IPS DF 4.7 (cell line): ENCODE measurements at regions not wholly inside any gene's neighbourhood (a gene's known extent, or its start where the extent isn't known, plus 50 kb on each side); places are given as distances from the start of the nearest gene placed in this dataset.
A peak's percentile ranks its signal among the peaks of the same experiment; 100 is the strongest.
"Not testable (repeated sequence)": the region's sequence is repeated elsewhere in the genome, so short reads cannot be mapped to it uniquely, and the experiment has no call there.

ENCODE experiments used
- DNase-seq: peaks from one replicate; pipeline ENCODE4 v3.0.0-alpha.2; 2013; ENCODE audit warnings: low spot score; ENCODE audit errors: extremely low read depth

GRCh38 chr6:10180138-10181074, 234.5 kb downstream of the TFAP2A start:
- no peak for DNase-seq

GRCh38 chr6:10177704-10178103, 237.2 kb downstream of the TFAP2A start:
- DNase-seq: no peak

DNA sequence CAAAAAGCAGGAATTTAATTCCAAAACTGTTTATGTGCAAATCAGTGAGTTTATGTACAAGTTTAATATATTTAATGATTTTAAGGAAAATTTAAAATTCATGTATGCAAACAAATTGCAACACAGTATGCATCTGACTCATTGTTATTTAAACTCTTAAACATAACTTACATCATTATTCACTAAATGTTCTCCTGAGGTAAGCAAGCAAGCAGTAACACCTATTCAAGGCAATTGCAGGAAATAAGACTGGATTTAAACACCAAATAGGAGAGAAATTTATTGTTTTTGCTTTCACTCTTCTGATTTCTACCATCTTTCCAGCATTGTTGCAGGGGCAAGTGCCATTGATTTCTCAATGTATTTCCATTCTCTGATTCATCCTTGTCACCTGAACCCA, 239.5 kb downstream of the TFAP2A start:
- DNase-seq: no peak

DNA sequence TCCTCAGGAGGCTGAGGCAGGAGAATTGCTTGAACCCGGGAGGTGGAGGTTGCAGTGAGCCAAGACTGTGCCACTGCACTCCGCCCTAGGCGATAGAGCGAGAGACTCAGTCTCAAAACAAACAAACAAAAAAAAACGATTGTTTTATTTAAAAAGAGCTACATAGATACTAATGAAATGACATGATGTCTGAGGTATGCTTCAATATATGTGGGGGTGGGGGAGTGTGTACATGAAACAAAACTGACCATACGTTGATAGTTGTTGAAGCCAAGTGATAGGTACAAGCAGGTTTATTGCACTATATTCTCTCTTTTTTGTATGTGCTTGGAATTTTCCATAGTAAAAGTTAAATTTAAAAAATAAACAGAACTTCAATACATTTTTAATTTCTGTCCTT, 240.1 kb downstream of the TFAP2A start:
- DNase-seq: no peak

DNA sequence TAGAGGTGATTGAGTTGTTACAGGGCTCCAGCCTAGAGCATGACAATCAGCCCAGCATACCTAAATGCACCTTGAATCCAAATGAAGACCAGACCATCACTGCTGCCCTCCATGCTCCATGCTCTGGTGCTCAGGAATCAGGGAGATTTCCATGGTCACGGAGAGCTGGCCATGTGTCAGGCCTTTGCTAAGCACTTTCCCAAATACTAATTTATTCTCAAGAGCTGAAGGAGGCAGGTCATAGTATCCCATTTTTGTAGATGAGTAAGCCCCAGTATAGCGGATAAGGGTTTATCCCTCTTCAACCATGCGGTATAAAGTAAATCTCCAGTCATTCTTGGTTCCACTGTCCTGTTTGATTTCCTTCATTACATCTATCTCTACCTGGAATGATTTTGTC, 240.8 kb downstream of the TFAP2A start:
- no peak for DNase-seq

DNA sequence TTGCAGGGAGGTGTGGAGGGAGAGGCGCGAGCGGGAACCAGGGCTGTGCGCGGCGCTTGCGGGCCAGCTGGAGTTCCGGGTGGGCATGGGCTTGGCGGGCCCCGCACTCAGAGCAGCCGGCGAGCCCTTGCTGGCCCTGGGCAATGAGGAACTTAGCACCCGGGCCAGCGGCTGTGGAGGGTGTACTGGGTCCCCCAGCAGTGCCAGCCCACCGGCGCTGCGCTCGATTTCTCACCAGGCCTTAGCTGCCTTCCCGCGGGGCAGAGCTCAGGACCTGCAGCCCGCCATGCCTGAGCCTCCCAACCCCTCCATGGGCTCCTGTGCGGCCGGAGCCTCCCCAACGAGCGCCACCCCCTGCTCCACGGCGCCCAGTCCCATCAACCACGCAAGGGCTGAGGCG, 243.2 kb downstream of the TFAP2A start:
- DNase-seq: not testable (repeated sequence)

DNA sequence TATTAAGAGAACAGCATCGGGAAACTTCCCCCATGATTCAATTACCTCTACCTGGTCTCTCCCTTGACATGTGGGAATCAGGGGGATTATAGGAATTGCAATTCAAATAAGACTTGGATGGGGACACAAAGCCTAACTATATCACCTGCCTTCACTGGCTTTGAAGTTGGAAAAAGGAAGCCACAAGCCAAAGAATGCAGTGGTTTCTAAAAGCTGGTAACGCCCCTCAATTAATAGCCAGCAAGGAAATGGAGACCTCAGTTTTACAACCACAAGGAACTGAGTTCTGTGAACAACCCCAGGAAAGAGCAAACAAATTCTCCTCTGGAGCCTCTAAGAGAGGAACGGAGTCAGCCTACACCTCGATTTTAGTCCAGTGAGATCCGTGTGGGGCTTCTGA, 244.1 kb downstream of the TFAP2A start:
- no peak for DNase-seq

DNA sequence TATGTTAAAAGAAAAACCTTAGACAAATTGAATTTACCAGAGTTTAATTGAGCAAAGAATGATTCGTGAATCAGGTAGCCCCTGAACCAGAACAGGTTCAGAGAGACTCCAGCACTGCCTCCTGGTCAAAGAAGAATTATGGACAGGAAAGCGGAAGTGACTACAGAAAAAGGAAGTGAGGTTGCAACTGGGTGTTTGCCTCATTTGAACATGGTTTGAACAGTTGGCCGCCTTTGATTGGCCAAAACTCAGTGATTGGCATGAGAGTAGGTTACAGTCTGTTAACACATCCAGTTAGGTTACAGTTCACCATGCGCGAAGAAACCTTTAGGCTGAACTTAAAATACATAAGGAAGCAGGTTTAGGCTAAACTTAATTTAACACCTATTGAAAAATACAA, 248.8 kb downstream of the TFAP2A start:
- DNase-seq: no peak

DNA sequence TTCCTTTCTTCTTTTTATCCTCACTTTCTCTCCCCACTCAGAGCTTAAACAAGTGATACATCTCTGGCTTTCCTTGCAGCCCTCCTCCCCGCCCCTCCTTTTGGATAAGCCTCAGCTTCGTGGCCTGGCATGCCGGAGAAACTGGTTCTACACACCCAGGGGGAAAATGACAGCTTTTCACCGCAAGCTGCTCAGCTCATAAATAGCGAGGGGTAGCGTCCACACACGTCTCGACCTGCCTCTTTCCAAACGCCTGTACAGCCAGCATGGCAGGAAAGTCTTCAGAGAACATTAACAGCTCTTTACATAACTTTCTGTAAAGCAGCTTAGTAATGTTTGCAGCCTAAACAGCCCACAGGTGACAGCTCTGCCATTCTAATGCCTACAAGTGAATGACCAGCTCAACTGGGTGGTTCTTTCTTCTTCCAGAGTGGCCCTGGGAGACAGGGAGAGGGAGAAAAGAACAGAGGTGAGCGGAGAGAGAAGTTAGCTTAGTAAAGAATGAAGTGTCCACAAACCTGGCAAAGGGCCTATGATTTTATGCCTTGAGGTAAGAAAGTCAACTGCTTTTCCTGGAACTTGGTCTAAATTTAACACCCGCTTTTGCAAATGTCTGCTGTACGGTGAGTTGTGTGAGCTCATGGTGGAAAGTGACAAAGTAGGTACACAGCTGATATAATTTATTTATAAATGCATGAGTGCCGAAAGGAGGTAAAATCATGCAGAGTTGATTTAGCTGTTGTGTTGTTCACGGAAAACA, 251.5 kb downstream of the TFAP2A start:
- DNase-seq: no peak

GRCh38 chr6:10156875-10157274, 258.0 kb downstream of the TFAP2A start:
- no peak for DNase-seq

DNA sequence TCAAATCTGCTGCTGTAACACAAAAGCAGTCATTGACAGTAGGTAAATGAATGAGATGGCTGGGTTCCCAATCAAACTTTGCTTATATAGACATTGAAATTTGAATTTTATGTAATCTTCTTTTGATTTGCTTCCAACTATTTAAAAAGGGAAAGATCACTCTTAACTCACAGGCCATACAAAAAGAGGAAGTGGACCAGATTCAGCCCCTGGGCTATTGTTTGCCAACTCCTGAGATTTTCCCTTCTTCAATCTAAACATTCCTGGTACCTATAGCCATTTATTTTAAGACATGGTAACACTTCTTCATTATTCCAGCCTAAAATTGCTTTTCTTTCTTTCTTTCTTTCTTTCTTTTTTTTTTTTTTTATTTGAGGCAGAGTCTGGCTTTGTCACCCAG, 260.6 kb downstream of the TFAP2A start:
- no peak for DNase-seq

DNA sequence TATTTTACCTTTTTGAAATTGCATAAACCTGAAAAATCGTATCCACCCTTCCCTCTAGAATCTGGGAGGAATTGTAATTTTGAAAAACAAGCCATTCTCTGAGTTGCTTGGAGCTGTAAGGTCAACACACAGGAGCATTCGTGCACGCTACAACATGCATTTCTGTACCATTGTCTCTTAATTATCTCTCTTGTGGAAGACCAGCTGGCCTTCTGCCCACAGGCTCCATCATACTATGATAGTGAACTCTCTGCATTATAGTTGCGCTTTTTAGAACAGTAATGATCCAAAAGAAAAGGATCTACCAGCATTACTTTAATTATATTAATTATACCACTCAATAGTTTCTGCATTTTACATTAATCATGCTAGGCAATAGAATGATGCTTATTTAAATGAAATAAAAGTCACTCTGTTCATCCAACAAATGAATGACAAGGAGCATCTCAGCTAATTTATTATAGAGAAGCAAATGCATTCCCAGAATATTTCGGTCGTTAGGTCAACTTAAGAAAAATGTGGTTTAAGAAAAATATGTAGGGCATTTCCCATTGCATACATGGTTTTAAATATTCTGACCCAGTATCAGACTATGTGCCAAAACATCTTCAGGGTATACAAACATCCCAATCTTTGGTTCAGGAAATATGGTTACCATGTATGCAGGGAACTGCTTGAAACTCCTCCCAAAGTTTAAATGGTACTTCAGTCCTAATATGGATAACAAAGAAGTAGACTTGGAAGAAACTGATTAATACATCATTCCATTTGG, 263.5 kb downstream of the TFAP2A start:
- no peak for DNase-seq

DNA sequence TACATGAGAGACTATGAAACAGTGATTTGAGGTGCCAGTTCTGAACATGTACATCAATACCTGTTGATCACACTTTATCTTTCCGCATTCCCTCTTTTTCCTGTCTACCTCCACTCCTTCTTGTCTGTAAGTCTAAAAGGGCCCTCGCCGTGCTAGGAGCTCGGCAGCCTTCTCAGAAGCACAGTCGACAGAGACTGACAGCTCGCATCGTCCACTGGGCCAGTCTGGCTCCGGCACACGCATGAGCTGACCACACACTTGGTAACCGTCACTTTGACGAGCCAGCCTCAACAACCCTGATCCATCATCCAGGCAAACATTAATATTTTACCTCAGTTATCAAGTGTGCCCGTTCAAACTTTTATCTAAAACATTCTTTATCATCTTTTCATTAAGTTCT, 265.3 kb downstream of the TFAP2A start:
- DNase-seq: no peak

GRCh38 chr6:10146715-10147451, 268.0 kb downstream of the TFAP2A start:
- peak; percentile 14 for DNase-seq

DNA sequence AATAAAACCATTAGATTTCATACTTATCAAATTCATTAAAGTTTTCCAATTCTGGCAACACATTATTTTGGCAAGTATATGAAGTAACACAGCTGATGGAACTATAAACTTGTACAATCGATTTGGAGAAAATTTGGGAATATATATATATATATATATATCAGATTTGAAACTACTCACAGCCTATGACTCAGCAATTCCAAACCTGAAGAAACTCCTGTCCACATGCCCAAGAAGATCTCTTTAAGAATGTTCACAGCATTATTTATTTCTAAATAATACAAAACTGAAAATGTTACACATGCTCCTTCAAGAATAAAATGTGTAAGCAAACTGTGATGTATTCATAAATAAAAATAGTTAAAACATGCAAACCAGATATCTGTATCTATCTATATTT, 270.1 kb downstream of the TFAP2A start:
- DNase-seq: no peak

GRCh38 chr6:10141746-10142443, 273.0 kb downstream of the TFAP2A start:
- DNase-seq: no peak

DNA sequence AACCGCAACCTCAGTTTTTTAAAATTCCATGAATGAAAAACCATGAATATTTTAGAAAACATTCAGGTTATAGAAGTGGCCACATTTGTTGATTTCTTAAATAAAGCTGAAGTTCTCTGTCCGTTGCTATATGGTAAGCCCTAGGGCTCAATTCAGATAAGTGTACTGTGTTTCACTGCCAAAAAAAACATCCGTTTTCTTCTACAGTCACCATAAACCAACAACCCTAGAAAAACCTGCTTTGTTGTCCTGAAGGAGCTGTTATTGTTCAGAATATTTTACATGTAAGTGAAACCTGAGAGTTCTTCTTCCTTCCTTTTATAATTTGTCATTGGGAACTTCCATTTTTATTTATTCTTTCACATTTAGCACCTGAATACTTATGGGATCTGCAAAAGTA, 274.1 kb downstream of the TFAP2A start:
- no peak for DNase-seq

DNA sequence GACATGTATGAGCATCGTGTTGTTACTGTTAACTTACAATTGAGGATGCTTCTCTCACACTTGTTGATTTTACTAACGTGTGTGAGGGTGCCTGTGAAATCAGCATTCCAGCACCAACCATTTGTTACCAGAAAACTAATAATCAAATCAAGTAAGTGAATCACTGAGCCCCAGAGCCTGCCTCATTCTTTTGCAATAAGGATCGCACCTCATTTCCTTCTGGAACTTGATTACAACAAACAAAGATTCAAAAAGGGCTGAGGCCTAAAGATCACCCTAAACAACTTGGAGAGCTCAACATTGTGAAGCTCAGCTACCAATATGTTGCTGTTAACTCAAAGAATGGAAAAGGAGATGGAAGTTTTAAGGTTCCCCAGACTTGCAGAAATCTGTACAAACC, 274.7 kb downstream of the TFAP2A start:
- DNase-seq: no peak

DNA sequence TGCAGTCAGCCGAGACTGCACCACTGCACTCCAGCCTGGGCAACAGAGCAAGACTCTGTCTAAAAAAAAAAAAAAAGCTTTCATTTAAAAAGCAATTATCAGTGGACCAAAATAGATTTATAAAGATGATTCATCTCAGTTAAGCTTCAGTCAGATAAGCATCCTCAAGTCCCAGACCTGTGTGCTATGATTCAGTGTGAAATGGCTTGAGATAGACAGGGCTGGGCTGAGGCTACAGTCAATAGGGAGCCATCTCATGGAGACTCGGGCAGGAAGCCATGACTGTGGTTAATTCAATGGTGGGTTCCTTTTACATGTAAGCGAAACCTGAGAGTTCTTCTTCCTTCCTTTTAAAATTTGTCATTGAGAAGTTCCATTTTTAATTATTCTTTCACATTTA, 276.0 kb downstream of the TFAP2A start:
- DNase-seq: no peak

GRCh38 chr6:10136636-10137035, 278.2 kb downstream of the TFAP2A start:
- no peak for DNase-seq

GRCh38 chr6:10134185-10134584, 280.7 kb downstream of the TFAP2A start:
- DNase-seq: not testable (repeated sequence)
